SK-N-SH treated with all-trans-retinoic acid at 6 μM for 48 hours (cell line): ENCODE measurements at regions not wholly inside any gene's neighbourhood (a gene's known extent, or its start where the extent isn't known, plus 50 kb on each side); places are given as distances from the start of the nearest gene placed in this dataset.

Experiments used
- ATAC-seq: fragments of 200-7000 bp; cut with Tn5 transposase; 3 replicates; pipeline ENCODE4 v1.9.1; 2020; ENCODE audit warnings: mild to moderate bottlenecking, moderate library complexity
- BACH2 ChIP-seq: fragments of 250-450 bp; sonication (Bioruptor Pico); IDR thresholded peaks from 2 replicates; pipeline ENCODE4 v1.9.0; 2021; ENCODE audit warnings: mild to moderate bottlenecking, borderline replicate concordance
- ESRRG ChIP-seq: fragments of 250-450 bp; sonication (Bioruptor Pico); IDR thresholded peaks from 2 replicates; pipeline ENCODE4 v1.6.1; 2021; ENCODE audit warnings: mild to moderate bottlenecking
- ISL1 ChIP-seq: fragments of 250-450 bp; sonication (Bioruptor Pico); IDR thresholded peaks from 2 replicates; pipeline ENCODE4 v2.1.2; 2022; ENCODE audit warnings: mild to moderate bottlenecking, moderate library complexity
- OSR1 ChIP-seq: fragments of 250-450 bp; sonication (Bioruptor Pico); IDR thresholded peaks from 2 replicates; pipeline ENCODE4 v1.8.0; 2022; ENCODE audit warnings: moderate library complexity, mild to moderate bottlenecking, inconsistent platforms
- PPARA ChIP-seq: fragments of 250-450 bp; sonication (Bioruptor Pico); IDR thresholded peaks from 2 replicates; pipeline ENCODE4 v1.5.0; 2020; ENCODE audit warnings: mild to moderate bottlenecking, borderline replicate concordance
- RARB ChIP-seq: fragments of 250-450 bp; sonication (Bioruptor Pico); IDR thresholded peaks from 2 replicates; pipeline ENCODE4 v1.8.0; 2021; ENCODE audit warnings: mild to moderate bottlenecking, moderate library complexity
- SNAI2 ChIP-seq: fragments of 250-450 bp; sonication (Bioruptor Pico); IDR thresholded peaks from 2 replicates; pipeline ENCODE4 v1.5.0; 2020; ENCODE audit warnings: mild to moderate bottlenecking, moderate library complexity
- TCF4 ChIP-seq: fragments of 250-450 bp; sonication (Bioruptor Pico); IDR thresholded peaks from 2 replicates; pipeline ENCODE4 v1.8.0; 2021; ENCODE audit warnings: mild to moderate bottlenecking, moderate library complexity, borderline replicate concordance
- TOX ChIP-seq: fragments of 250-450 bp; sonication (Bioruptor Pico); IDR thresholded peaks from 2 replicates; pipeline ENCODE4 v1.8.0; 2021; ENCODE audit warnings: mild to moderate bottlenecking, moderate library complexity, borderline replicate concordance
- ZFP30 ChIP-seq: fragments of 450-650 bp; formaldehyde crosslinking; IDR thresholded peaks from 2 replicates; pipeline ENCODE4 v1.5.0; 2022; ENCODE audit warnings: mild to moderate bottlenecking, moderate library complexity
- ZNF565 ChIP-seq: fragments of 450-650 bp; formaldehyde crosslinking; conservative IDR thresholded peaks from 2 replicates; pipeline ENCODE4 v1.5.0; 2020; ENCODE audit warnings: low read depth, mild to moderate bottlenecking, moderate library complexity
- ZNF70 ChIP-seq: fragments of 450-650 bp; formaldehyde crosslinking; IDR thresholded peaks from 2 replicates; pipeline ENCODE4 v1.5.0; 2020; ENCODE audit warnings: mild to moderate bottlenecking, moderate library complexity
- ZNF8 ChIP-seq: fragments of 450-650 bp; formaldehyde crosslinking; IDR thresholded peaks from 2 replicates; pipeline ENCODE4 v1.5.0; 2020; ENCODE audit warnings: mild to moderate bottlenecking, moderate library complexity
- TF ChIP-seq, protein P1 (sequence below): fragments of 250-450 bp; sonication (Bioruptor Pico); IDR thresholded peaks from 2 replicates; pipeline ENCODE4 v1.5.0; 2020; ENCODE audit warnings: mild to moderate bottlenecking, moderate library complexity
- TF ChIP-seq, protein P2 (sequence below): fragments of 250-450 bp; sonication (Bioruptor Pico); IDR thresholded peaks from 2 replicates; pipeline ENCODE4 v1.5.1; 2020; ENCODE audit warnings: low read depth, mild to moderate bottlenecking, moderate library complexity
- TF ChIP-seq, protein P3 (sequence below): fragments of 250-450 bp; sonication (Bioruptor Pico); IDR thresholded peaks from 2 replicates; pipeline ENCODE4 v1.8.0; 2021; ENCODE audit warnings: low read depth, mild to moderate bottlenecking, moderate library complexity, borderline replicate concordance
- TF ChIP-seq, protein P4 (sequence below): fragments of 250-450 bp; sonication (Bioruptor Pico); IDR thresholded peaks from 2 replicates; pipeline ENCODE4 v1.5.1; 2021; ENCODE audit warnings: mild to moderate bottlenecking, moderate library complexity
- TF ChIP-seq, protein P5 (sequence below): fragments of 250-450 bp; sonication (Bioruptor Pico); IDR thresholded peaks from 2 replicates; pipeline ENCODE4 v1.8.0; 2020; ENCODE audit warnings: mild to moderate bottlenecking, moderate library complexity, borderline replicate concordance

DNA sequence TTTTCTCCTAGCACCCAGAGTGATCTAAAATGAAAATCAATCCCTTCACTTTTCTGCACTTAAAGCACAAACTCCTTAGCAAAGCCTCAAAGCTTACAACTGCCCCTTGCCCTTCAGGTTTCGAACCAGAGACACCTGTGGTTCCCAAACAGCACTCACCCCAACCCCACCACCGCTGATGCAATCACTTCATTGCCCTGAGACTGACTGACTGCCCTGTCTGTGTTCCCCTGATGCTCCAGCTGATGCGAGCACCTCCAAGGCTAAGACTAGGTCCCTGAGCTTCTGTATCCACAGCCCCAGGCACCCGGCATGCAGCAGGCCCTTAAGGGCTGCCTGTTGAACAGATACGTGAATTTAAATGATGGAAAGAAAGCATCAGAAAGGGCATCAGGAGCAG, 127.3 kb downstream of the ZNF621 start (continued):
- TF ChIP-seq ISL1 (CRISPR knock-in tag) (no peak), SNAI2 (CRISPR knock-in tag) (no peak), ZNF565 (CRISPR knock-in tag) (no peak)
- TF ChIP-seq, protein P1, sequence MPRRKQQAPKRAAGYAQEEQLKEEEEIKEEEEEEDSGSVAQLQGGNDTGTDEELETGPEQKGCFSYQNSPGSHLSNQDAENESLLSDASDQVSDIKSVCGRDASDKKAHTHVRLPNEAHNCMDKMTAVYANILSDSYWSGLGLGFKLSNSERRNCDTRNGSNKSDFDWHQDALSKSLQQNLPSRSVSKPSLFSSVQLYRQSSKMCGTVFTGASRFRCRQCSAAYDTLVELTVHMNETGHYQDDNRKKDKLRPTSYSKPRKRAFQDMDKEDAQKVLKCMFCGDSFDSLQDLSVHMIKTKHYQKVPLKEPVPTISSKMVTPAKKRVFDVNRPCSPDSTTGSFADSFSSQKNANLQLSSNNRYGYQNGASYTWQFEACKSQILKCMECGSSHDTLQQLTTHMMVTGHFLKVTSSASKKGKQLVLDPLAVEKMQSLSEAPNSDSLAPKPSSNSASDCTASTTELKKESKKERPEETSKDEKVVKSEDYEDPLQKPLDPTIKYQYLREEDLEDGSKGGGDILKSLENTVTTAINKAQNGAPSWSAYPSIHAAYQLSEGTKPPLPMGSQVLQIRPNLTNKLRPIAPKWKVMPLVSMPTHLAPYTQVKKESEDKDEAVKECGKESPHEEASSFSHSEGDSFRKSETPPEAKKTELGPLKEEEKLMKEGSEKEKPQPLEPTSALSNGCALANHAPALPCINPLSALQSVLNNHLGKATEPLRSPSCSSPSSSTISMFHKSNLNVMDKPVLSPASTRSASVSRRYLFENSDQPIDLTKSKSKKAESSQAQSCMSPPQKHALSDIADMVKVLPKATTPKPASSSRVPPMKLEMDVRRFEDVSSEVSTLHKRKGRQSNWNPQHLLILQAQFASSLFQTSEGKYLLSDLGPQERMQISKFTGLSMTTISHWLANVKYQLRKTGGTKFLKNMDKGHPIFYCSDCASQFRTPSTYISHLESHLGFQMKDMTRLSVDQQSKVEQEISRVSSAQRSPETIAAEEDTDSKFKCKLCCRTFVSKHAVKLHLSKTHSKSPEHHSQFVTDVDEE (CRISPR knock-in tag) = no peak
- TF ChIP-seq, protein P2, sequence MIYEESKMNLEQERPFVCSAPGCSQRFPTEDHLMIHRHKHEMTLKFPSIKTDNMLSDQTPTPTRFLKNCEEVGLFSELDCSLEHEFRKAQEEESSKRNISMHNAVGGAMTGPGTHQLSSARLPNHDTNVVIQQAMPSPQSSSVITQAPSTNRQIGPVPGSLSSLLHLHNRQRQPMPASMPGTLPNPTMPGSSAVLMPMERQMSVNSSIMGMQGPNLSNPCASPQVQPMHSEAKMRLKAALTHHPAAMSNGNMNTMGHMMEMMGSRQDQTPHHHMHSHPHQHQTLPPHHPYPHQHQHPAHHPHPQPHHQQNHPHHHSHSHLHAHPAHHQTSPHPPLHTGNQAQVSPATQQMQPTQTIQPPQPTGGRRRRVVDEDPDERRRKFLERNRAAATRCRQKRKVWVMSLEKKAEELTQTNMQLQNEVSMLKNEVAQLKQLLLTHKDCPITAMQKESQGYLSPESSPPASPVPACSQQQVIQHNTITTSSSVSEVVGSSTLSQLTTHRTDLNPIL = no peak

DNA sequence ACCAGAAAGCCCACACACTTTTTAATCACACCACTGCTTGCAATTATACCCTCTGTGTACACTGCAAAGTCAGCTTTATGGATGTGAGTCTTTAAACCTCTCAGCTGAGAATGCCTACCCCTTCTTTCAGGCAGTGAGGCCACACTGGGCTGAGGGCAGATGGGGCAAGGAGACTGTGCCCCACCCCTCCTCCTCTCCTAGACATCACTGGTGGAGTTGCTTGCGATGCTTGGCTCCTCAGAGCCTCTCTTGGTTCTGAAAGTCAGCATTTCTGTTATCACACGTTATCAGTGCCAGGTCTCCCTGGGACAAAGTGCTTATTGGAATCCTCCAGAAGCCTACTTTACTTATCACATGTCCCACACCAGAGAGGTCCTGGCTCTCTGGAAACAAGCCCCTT, 128.2 kb downstream of the ZNF621 start:
- TF ChIP-seq ZNF8 (CRISPR knock-in tag) = no peak
- no peak for TF ChIP-seq TOX (CRISPR knock-in tag)
- TF ChIP-seq OSR1 = no peak
- TF ChIP-seq, protein P2 = no peak
- no peak for TF ChIP-seq BACH2 (CRISPR knock-in tag)
- no peak for TF ChIP-seq ZFP30
- no peak for TF ChIP-seq ZNF70 (CRISPR knock-in tag)
- TF ChIP-seq, protein P3, sequence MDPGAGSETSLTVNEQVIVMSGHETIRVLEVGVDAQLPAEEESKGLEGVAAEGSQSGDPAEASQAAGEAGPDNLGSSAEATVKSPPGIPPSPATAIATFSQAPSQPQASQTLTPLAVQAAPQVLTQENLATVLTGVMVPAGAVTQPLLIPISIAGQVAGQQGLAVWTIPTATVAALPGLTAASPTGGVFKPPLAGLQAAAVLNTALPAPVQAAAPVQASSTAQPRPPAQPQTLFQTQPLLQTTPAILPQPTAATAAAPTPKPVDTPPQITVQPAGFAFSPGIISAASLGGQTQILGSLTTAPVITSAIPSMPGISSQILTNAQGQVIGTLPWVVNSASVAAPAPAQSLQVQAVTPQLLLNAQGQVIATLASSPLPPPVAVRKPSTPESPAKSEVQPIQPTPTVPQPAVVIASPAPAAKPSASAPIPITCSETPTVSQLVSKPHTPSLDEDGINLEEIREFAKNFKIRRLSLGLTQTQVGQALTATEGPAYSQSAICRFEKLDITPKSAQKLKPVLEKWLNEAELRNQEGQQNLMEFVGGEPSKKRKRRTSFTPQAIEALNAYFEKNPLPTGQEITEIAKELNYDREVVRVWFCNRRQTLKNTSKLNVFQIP (CRISPR knock-in tag) = no peak
- no peak for TF ChIP-seq ESRRG
- no peak for TF ChIP-seq RARB (CRISPR knock-in tag)
- TF ChIP-seq PPARA = no peak
- TF ChIP-seq, protein P4, sequence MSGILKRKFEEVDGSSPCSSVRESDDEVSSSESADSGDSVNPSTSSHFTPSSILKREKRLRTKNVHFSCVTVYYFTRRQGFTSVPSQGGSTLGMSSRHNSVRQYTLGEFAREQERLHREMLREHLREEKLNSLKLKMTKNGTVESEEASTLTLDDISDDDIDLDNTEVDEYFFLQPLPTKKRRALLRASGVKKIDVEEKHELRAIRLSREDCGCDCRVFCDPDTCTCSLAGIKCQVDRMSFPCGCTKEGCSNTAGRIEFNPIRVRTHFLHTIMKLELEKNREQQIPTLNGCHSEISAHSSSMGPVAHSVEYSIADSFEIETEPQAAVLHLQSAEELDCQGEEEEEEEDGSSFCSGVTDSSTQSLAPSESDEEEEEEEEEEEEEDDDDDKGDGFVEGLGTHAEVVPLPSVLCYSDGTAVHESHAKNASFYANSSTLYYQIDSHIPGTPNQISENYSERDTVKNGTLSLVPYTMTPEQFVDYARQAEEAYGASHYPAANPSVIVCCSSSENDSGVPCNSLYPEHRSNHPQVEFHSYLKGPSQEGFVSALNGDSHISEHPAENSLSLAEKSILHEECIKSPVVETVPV = no peak
- ATAC-seq = no peak

DNA sequence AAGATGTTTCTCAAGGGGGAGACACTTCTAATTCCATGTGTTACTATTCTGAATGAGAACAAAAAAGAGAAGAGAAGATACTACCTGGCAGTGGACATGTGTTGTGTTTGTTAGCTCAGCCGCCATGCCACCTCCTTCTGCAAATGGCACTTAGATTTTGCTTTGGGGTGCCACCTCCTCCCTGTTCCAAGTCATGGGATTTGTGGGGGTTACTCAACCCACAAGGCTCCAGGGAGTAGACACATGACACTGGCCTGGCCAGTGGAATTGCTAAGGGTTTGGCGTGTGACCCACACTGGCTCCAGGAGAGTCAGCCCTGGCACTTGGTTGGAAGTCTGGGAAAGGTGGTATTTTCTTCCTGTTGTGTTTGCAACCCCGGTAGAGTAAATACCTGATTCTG, 129.1 kb downstream of the ZNF621 start:
- TF ChIP-seq ZNF8 (CRISPR knock-in tag) (no peak), TCF4 (CRISPR knock-in tag) (no peak), PPARA (no peak)
- TF ChIP-seq, protein P1 (CRISPR knock-in tag) = no peak
- TF ChIP-seq, protein P5, sequence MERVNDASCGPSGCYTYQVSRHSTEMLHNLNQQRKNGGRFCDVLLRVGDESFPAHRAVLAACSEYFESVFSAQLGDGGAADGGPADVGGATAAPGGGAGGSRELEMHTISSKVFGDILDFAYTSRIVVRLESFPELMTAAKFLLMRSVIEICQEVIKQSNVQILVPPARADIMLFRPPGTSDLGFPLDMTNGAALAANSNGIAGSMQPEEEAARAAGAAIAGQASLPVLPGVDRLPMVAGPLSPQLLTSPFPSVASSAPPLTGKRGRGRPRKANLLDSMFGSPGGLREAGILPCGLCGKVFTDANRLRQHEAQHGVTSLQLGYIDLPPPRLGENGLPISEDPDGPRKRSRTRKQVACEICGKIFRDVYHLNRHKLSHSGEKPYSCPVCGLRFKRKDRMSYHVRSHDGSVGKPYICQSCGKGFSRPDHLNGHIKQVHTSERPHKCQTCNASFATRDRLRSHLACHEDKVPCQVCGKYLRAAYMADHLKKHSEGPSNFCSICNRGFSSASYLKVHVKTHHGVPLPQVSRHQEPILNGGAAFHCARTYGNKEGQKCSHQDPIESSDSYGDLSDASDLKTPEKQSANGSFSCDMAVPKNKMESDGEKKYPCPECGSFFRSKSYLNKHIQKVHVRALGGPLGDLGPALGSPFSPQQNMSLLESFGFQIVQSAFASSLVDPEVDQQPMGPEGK (CRISPR knock-in tag) = no peak
- no peak for ATAC-seq
